SK-N-SH (cell line): ENCODE measurements at regions not wholly inside any gene's neighbourhood (a gene's known extent, or its start where the extent isn't known, plus 50 kb on each side); places are given as distances from the start of the nearest gene placed in this dataset.

Experiments used
- CTCF ChIA-PET: fragments of 300-600, 350-600 bp; formaldehyde crosslinking; extraction: SDS; loops from one replicate; lab custom pipeline; 2021; lab: Yijun Ruan, JAX
- POLR2A ChIA-PET: fragments of 350-600 bp; sonication (Branson Sonifier 250); formaldehyde crosslinking; extraction: SDS; loops from one replicate; lab custom pipeline; 2020; ENCODE audit warnings: antibody characterized with exemption, inconsistent platforms; lab: Yijun Ruan, JAX
- DNase-seq: peaks from one replicate; pipeline ENCODE4 v3.0.0; 2012
- H2AFZ ChIP-seq: fragments of 200-600 bp; sonication (generic); 2 replicates; pipeline ENCODE4 v1.8.1; 2016; ENCODE audit warnings: antibody characterized with exemption, mild to moderate bottlenecking, low read depth
- H3F3A ChIP-seq: fragments of 200-600 bp; sonication (generic); replicated peaks from 2 replicates; pipeline ENCODE3; 2016; ENCODE audit warnings: antibody characterized with exemption, mild to moderate bottlenecking; ENCODE audit not compliant: insufficient read depth
- H3K27ac ChIP-seq, 2 experiments: fragments of 200-500 bp in 1 of 2; fragments of 200-600 bp in 1 of 2; sonication (Bioruptor generic) in 1 of 2; sonication (generic), shearing (Covaris generic) in 1 of 2; 2 replicates each; pipeline versions ENCODE4 v1.5.1 to v1.6.1; 2014 to 2016; ENCODE audit warnings: low read depth in 2 of 2, inconsistent platforms in 1 of 2, low read length in 1 of 2, mild to moderate bottlenecking in 1 of 2, mixed read lengths in 1 of 2
- H3K27me3 ChIP-seq: fragments of 200-600 bp; sonication (generic), shearing (Covaris generic); 2 replicates; pipeline ENCODE4 v1.6.1; 2016; ENCODE audit warnings: mixed run types; ENCODE audit not compliant: insufficient read depth
- H3K36me3 ChIP-seq, 2 experiments: fragments of 200-500 bp in 1 of 2; fragments of 200-600 bp in 1 of 2; sonication (Bioruptor generic) in 1 of 2; sonication (generic) in 1 of 2; replicated peaks in 1 of 2; 2 replicates each; pipeline versions ENCODE3 to v1.5.1; 2014 to 2016; ENCODE audit warnings: low read length in 1 of 2, mild to moderate bottlenecking in 1 of 2; ENCODE audit not compliant: insufficient read depth in 2 of 2, control insufficient read depth in 1 of 2
- H3K4me1 ChIP-seq, 2 experiments: fragments of 200-500 bp in 1 of 2; fragments of 200-600 bp in 1 of 2; sonication (Bioruptor generic) in 1 of 2; sonication (generic), shearing (Covaris generic) in 1 of 2; 2 replicates each; pipeline versions ENCODE4 v1.5.1 to v1.6.1; 2014 to 2016; ENCODE audit warnings: low read depth in 1 of 2, low read length in 1 of 2, mixed run types in 1 of 2; ENCODE audit not compliant: insufficient read depth in 2 of 2, control insufficient read depth in 1 of 2
- H3K4me2 ChIP-seq: fragments of 200-600 bp; sonication (generic), shearing (Covaris generic); 2 replicates; pipeline ENCODE4 v1.6.1; 2017; ENCODE audit warnings: mixed run types
- H3K4me3 ChIP-seq, 2 experiments: fragments of 200-500 bp in 1 of 2; fragments of 200-600 bp in 1 of 2; sonication (Bioruptor generic) in 1 of 2; sonication (generic), shearing (Covaris generic) in 1 of 2; 2 replicates each; pipeline versions ENCODE4 v1.5.1 to v1.8.1; 2014 to 2016; ENCODE audit warnings: low read depth in 2 of 2, inconsistent platforms in 1 of 2, low read length in 1 of 2, mild to moderate bottlenecking in 1 of 2, mixed read lengths in 1 of 2, moderate library complexity in 1 of 2
- H3K79me2 ChIP-seq: fragments of 200-600 bp; sonication (generic); 2 replicates; pipeline ENCODE4 v1.8.1; 2017; ENCODE audit warnings: mild to moderate bottlenecking; ENCODE audit not compliant: insufficient read depth
- H3K9ac ChIP-seq: fragments of 200-600 bp; sonication (generic); 2 replicates; pipeline ENCODE4 v1.6.1; 2017; ENCODE audit warnings: mixed run types
- H3K9me2 ChIP-seq: fragments of 200-600 bp; sonication (generic); 2 replicates; pipeline ENCODE4 v1.6.1; 2017; ENCODE audit warnings: mixed run types
- H3K9me3 ChIP-seq: fragments of 200-600 bp; sonication (generic); 2 replicates; pipeline ENCODE4 v1.6.1; 2017; ENCODE audit warnings: mixed run types, mild to moderate bottlenecking, moderate library complexity
- H4K20me1 ChIP-seq: fragments of 200-600 bp; sonication (generic); 2 replicates; pipeline ENCODE4 v1.6.1; 2017; ENCODE audit warnings: mild to moderate bottlenecking, mixed run types; ENCODE audit not compliant: insufficient read depth
- CTCF ChIP-seq: fragments of 200-600 bp; sonication (generic); IDR thresholded peaks from 2 replicates; pipeline ENCODE4 v1.6.1; 2017; ENCODE audit warnings: antibody characterized with exemption, mild to moderate bottlenecking, moderate library complexity
- ELF1 ChIP-seq: IDR thresholded peaks from 2 replicates; pipeline ENCODE4 v1.4.0; 2012
- EP300 ChIP-seq, 2 experiments: IDR thresholded peaks; 2 replicates each; pipeline versions ENCODE4 v1.4.0 to v1.6.1; 2012; ENCODE audit warnings: borderline replicate concordance in 1 of 2, low read depth in 1 of 2, low read length in 1 of 2
- EZH2phosphoT487 ChIP-seq: fragments of 200-600 bp; sonication (generic); IDR thresholded peaks from 2 replicates; pipeline ENCODE4 v1.6.1; 2017; ENCODE audit warnings: low read depth, mixed run types, mild to moderate bottlenecking, antibody characterized with exemption, moderate library complexity, borderline replicate concordance
- GABPA ChIP-seq: IDR thresholded peaks from 2 replicates; pipeline ENCODE4 v1.4.0; 2012; ENCODE audit warnings: low read depth, mild to moderate bottlenecking
- GATA2 ChIP-seq: sonication (generic); formaldehyde crosslinking; IDR thresholded peaks from 2 replicates; pipeline ENCODE4 v1.5.0; 2020; ENCODE audit warnings: mild to moderate bottlenecking, missing genetic modification reagents
- IRF3 ChIP-seq: fragments of 150-350 bp; IDR thresholded peaks from 2 replicates; pipeline ENCODE4 v1.6.1; 2016; ENCODE audit warnings: mild to moderate bottlenecking, low read depth, low read length
- JUND ChIP-seq: IDR thresholded peaks from 2 replicates; pipeline ENCODE4 v1.4.0; 2012
- MEF2A ChIP-seq: IDR thresholded peaks from 2 replicates; pipeline ENCODE4 v1.4.0; 2012; ENCODE audit warnings: low read depth, borderline replicate concordance
- NRF1 ChIP-seq: IDR thresholded peaks from 2 replicates; pipeline ENCODE4 v1.6.1; 2012; ENCODE audit warnings: low read depth, mild to moderate bottlenecking, low read length
- POLR2AphosphoS5 ChIP-seq: IDR thresholded peaks from 2 replicates; pipeline ENCODE4 v1.6.1; 2012; ENCODE audit warnings: low read depth, low read length
- RAD21 ChIP-seq: IDR thresholded peaks from 2 replicates; pipeline ENCODE4 v1.6.1; 2012; ENCODE audit warnings: mild to moderate bottlenecking, low read length
- RCOR1 ChIP-seq: fragments of 150-350 bp; IDR thresholded peaks from 2 replicates; pipeline ENCODE4 v1.6.1; 2017; ENCODE audit warnings: antibody characterized with exemption, low read length
- REST ChIP-seq: IDR thresholded peaks from 2 replicates; pipeline ENCODE4 v1.6.1; 2012; ENCODE audit warnings: mild to moderate bottlenecking, low read depth, low read length, moderate library complexity
- RXRA ChIP-seq: IDR thresholded peaks from 2 replicates; pipeline ENCODE4 v1.4.0; 2012; ENCODE audit warnings: low read depth, mild to moderate bottlenecking, borderline replicate concordance
- TAF1 ChIP-seq: IDR thresholded peaks from 2 replicates; pipeline ENCODE4 v1.6.1; 2012; ENCODE audit warnings: low read depth, mild to moderate bottlenecking, low read length, moderate library complexity, borderline replicate concordance
- TCF12 ChIP-seq: IDR thresholded peaks from 2 replicates; pipeline ENCODE4 v1.4.0; 2012
- TEAD4 ChIP-seq: IDR thresholded peaks from 2 replicates; pipeline ENCODE4 v1.4.0; 2012; ENCODE audit warnings: mild to moderate bottlenecking, borderline replicate concordance; ENCODE audit not compliant: insufficient read depth
- WGBS: methylation state at CpG from one replicate; pipeline ENCODE4 v1.1.6; 2017; ENCODE audit warnings: low lambda C conversion rate; 5-methylcytosine and 5-hydroxymethylcytosine counted together

- TF ChIP-seq JUND (no peak), RCOR1 (no peak), TAF1 (no peak), RXRA (no peak), CTCF (no peak), EP300 (IDR thresholded peaks at IDR 0.05; ENCODE audit: borderline replicate concordance in 1 of 2, low read depth in 1 of 2, low read length in 1 of 2) (no peak), NRF1 (no peak), ELF1 (no peak), TEAD4 (no peak), TCF12 (no peak), REST (no peak), MEF2A (no peak), GATA2 (no peak)
- no peaks in the 10 kb centered on the region for H3K79me2 ChIP-seq
- no peak for DNase-seq
- no peaks in the 10 kb centered on the region for H3K27me3 ChIP-seq
- no peaks in the 10 kb centered on the region for H3K9me3 ChIP-seq
- H3K27ac ChIP-seq = no peak overlapping the region
- H4K20me1 ChIP-seq = no peaks in the 10 kb centered on the region
- no peaks in the 10 kb centered on the region for H3F3A ChIP-seq
- no peak overlapping the region for H2AFZ ChIP-seq
- CTCF ChIA-PET = interaction anchor here (0.7 to 1.1 kb wide), 2 partner anchors 14 to 22 kb away, joined by 3 read pairs; no protein-coding TSS in a partner anchor
- 55% methylated on average over 3 of the region's 3 CpGs for WGBS
- no peak overlapping the region for H3K9ac ChIP-seq
- no peaks in the 10 kb centered on the region for H3K4me1 ChIP-seq
- POLR2A ChIA-PET = no interaction called here
- H3K9me2 ChIP-seq = no peaks in the 10 kb centered on the region
- no peak overlapping the region for H3K4me3 ChIP-seq
- H3K36me3 ChIP-seq = no peaks in the 10 kb centered on the region
- no peak overlapping the region for H3K4me2 ChIP-seq
Observed at GRCh38 chr10:76743169-76743568, 894.4 kb downstream of the KCNMA1 start.

GRCh38 chr10:76740514-76740913 is 897.1 kb downstream of the KCNMA1 start:
- Histone ChIP-seq H4K20me1 (no peaks in the 10 kb centered on the region), H3K4me2 (no peak overlapping the region), H3K27me3 (no peaks in the 10 kb centered on the region), H3K79me2 (no peaks in the 10 kb centered on the region), H3K36me3 (no peaks in the 10 kb centered on the region), H3K4me1 (peaks cover 0 to 2% of the 10 kb centered on the region in 2 experiments; a peak in 2 of 4 replicates), H3K27ac (no peak overlapping the region), H3K9me3 (no peaks in the 10 kb centered on the region), H3K9ac (no peak overlapping the region), H3F3A (no peaks in the 10 kb centered on the region), H3K9me2 (no peaks in the 10 kb centered on the region), H3K4me3 (no peak overlapping the region), H2AFZ (no peak overlapping the region)
- TF ChIP-seq MEF2A (no peak), POLR2AphosphoS5 (no peak), EP300 (IDR thresholded peaks at IDR 0.05; ENCODE audit: borderline replicate concordance in 1 of 2, low read depth in 1 of 2, low read length in 1 of 2) (no peak), GABPA (no peak), RAD21 (no peak), EZH2phosphoT487 (no peak), IRF3 (no peak)
- ChIA-PET POLR2A (no interaction called here), CTCF (no interaction called here)
- DNase-seq = no peak
